SK-N-SH (cell line): ENCODE measurements at regions not wholly inside any gene's neighbourhood (a gene's known extent, or its start where the extent isn't known, plus 50 kb on each side); places are given as distances from the start of the nearest gene placed in this dataset.

Experiments used
- CTCF ChIA-PET: fragments of 300-600, 350-600 bp; formaldehyde crosslinking; extraction: SDS; loops from one replicate; lab custom pipeline; 2021; lab: Yijun Ruan, JAX
- POLR2A ChIA-PET: fragments of 350-600 bp; sonication (Branson Sonifier 250); formaldehyde crosslinking; extraction: SDS; loops from one replicate; lab custom pipeline; 2020; ENCODE audit warnings: antibody characterized with exemption, inconsistent platforms; lab: Yijun Ruan, JAX
- DNase-seq: peaks from one replicate; pipeline ENCODE4 v3.0.0; 2012
- H2AFZ ChIP-seq: fragments of 200-600 bp; sonication (generic); 2 replicates; pipeline ENCODE4 v1.8.1; 2016; ENCODE audit warnings: antibody characterized with exemption, mild to moderate bottlenecking, low read depth
- H3F3A ChIP-seq: fragments of 200-600 bp; sonication (generic); replicated peaks from 2 replicates; pipeline ENCODE3; 2016; ENCODE audit warnings: antibody characterized with exemption, mild to moderate bottlenecking; ENCODE audit not compliant: insufficient read depth
- H3K27ac ChIP-seq, 2 experiments: fragments of 200-500 bp in 1 of 2; fragments of 200-600 bp in 1 of 2; sonication (Bioruptor generic) in 1 of 2; sonication (generic), shearing (Covaris generic) in 1 of 2; 2 replicates each; pipeline versions ENCODE4 v1.5.1 to v1.6.1; 2014 to 2016; ENCODE audit warnings: low read depth in 2 of 2, inconsistent platforms in 1 of 2, low read length in 1 of 2, mild to moderate bottlenecking in 1 of 2, mixed read lengths in 1 of 2
- H3K27me3 ChIP-seq: fragments of 200-600 bp; sonication (generic), shearing (Covaris generic); 2 replicates; pipeline ENCODE4 v1.6.1; 2016; ENCODE audit warnings: mixed run types; ENCODE audit not compliant: insufficient read depth
- H3K36me3 ChIP-seq, 2 experiments: fragments of 200-500 bp in 1 of 2; fragments of 200-600 bp in 1 of 2; sonication (Bioruptor generic) in 1 of 2; sonication (generic) in 1 of 2; replicated peaks in 1 of 2; 2 replicates each; pipeline versions ENCODE3 to v1.5.1; 2014 to 2016; ENCODE audit warnings: low read length in 1 of 2, mild to moderate bottlenecking in 1 of 2; ENCODE audit not compliant: insufficient read depth in 2 of 2, control insufficient read depth in 1 of 2
- H3K4me1 ChIP-seq, 2 experiments: fragments of 200-500 bp in 1 of 2; fragments of 200-600 bp in 1 of 2; sonication (Bioruptor generic) in 1 of 2; sonication (generic), shearing (Covaris generic) in 1 of 2; 2 replicates each; pipeline versions ENCODE4 v1.5.1 to v1.6.1; 2014 to 2016; ENCODE audit warnings: low read depth in 1 of 2, low read length in 1 of 2, mixed run types in 1 of 2; ENCODE audit not compliant: insufficient read depth in 2 of 2, control insufficient read depth in 1 of 2
- H3K4me2 ChIP-seq: fragments of 200-600 bp; sonication (generic), shearing (Covaris generic); 2 replicates; pipeline ENCODE4 v1.6.1; 2017; ENCODE audit warnings: mixed run types
- H3K4me3 ChIP-seq, 2 experiments: fragments of 200-500 bp in 1 of 2; fragments of 200-600 bp in 1 of 2; sonication (Bioruptor generic) in 1 of 2; sonication (generic), shearing (Covaris generic) in 1 of 2; 2 replicates each; pipeline versions ENCODE4 v1.5.1 to v1.8.1; 2014 to 2016; ENCODE audit warnings: low read depth in 2 of 2, inconsistent platforms in 1 of 2, low read length in 1 of 2, mild to moderate bottlenecking in 1 of 2, mixed read lengths in 1 of 2, moderate library complexity in 1 of 2
- H3K79me2 ChIP-seq: fragments of 200-600 bp; sonication (generic); 2 replicates; pipeline ENCODE4 v1.8.1; 2017; ENCODE audit warnings: mild to moderate bottlenecking; ENCODE audit not compliant: insufficient read depth
- H3K9ac ChIP-seq: fragments of 200-600 bp; sonication (generic); 2 replicates; pipeline ENCODE4 v1.6.1; 2017; ENCODE audit warnings: mixed run types
- H3K9me2 ChIP-seq: fragments of 200-600 bp; sonication (generic); 2 replicates; pipeline ENCODE4 v1.6.1; 2017; ENCODE audit warnings: mixed run types
- H3K9me3 ChIP-seq: fragments of 200-600 bp; sonication (generic); 2 replicates; pipeline ENCODE4 v1.6.1; 2017; ENCODE audit warnings: mixed run types, mild to moderate bottlenecking, moderate library complexity
- H4K20me1 ChIP-seq: fragments of 200-600 bp; sonication (generic); 2 replicates; pipeline ENCODE4 v1.6.1; 2017; ENCODE audit warnings: mild to moderate bottlenecking, mixed run types; ENCODE audit not compliant: insufficient read depth
- ELF1 ChIP-seq: IDR thresholded peaks from 2 replicates; pipeline ENCODE4 v1.4.0; 2012
- EP300 ChIP-seq, 2 experiments: IDR thresholded peaks; 2 replicates each; pipeline versions ENCODE4 v1.4.0 to v1.6.1; 2012; ENCODE audit warnings: borderline replicate concordance in 1 of 2, low read depth in 1 of 2, low read length in 1 of 2
- FOSL2 ChIP-seq: IDR thresholded peaks from 2 replicates; pipeline ENCODE4 v1.4.0; 2012; ENCODE audit warnings: low read depth, mild to moderate bottlenecking, moderate library complexity, borderline replicate concordance
- FOXM1 ChIP-seq: IDR thresholded peaks from 2 replicates; pipeline ENCODE4 v1.4.0; 2012; ENCODE audit warnings: low read depth, mild to moderate bottlenecking
- GABPA ChIP-seq: IDR thresholded peaks from 2 replicates; pipeline ENCODE4 v1.4.0; 2012; ENCODE audit warnings: low read depth, mild to moderate bottlenecking
- MEF2A ChIP-seq: IDR thresholded peaks from 2 replicates; pipeline ENCODE4 v1.4.0; 2012; ENCODE audit warnings: low read depth, borderline replicate concordance
- MXI1 ChIP-seq: IDR thresholded peaks from 2 replicates; pipeline ENCODE4 v1.6.1; 2012; ENCODE audit warnings: mild to moderate bottlenecking, low read depth, low read length, improper control_type of control experiment
- RAD21 ChIP-seq: IDR thresholded peaks from 2 replicates; pipeline ENCODE4 v1.6.1; 2012; ENCODE audit warnings: mild to moderate bottlenecking, low read length
- SMC3 ChIP-seq: IDR thresholded peaks from 2 replicates; pipeline ENCODE4 v1.6.1; 2012; ENCODE audit warnings: low read depth, low read length, improper control_type of control experiment
- YY1 ChIP-seq: IDR thresholded peaks from 2 replicates; pipeline ENCODE4 v1.4.0; 2012; ENCODE audit warnings: low read depth, mild to moderate bottlenecking
- WGBS: methylation state at CpG from one replicate; pipeline ENCODE4 v1.1.6; 2017; ENCODE audit warnings: low lambda C conversion rate; 5-methylcytosine and 5-hydroxymethylcytosine counted together
- TF ChIP-seq, protein P1 (sequence below): fragments of 200-600 bp; sonication (generic); IDR thresholded peaks from 2 replicates; pipeline ENCODE4 v1.6.1; 2017; ENCODE audit warnings: antibody characterized with exemption, mild to moderate bottlenecking, moderate library complexity
- TF ChIP-seq, protein P2 (sequence below): fragments of 150-350 bp; IDR thresholded peaks from 2 replicates; pipeline ENCODE4 v1.6.1; 2017; ENCODE audit warnings: antibody characterized with exemption, low read length, low read depth, borderline replicate concordance
- TF ChIP-seq, protein P3 (sequence below): IDR thresholded peaks from 2 replicates; pipeline ENCODE4 v1.4.0; 2012; ENCODE audit warnings: low read depth, borderline replicate concordance
- TF ChIP-seq, protein P4 (sequence below): IDR thresholded peaks from 2 replicates; pipeline ENCODE4 v1.4.0; 2012; ENCODE audit warnings: low read depth, borderline replicate concordance

DNA sequence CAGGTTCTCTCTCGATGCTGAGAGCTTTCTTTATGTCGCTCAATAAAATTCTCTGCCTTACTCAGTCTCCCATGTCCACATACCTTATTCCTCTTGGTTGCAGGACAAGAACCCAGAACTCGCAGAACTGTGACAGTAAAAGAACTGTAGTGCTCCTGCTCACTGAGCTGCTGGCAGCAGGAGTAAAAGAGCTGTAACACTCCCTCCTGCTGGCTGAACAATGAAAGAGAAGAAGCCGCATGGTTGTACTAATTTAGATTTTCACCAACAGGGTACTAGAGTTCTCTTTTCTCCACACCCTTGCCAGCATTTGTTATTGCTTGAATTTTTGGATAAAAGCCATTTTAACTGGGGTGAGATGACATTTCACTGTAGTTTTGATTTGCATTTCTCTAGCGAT, 433.2 kb downstream of the GUCY1A2 start:
- no peaks in the 10 kb centered on the region for H3K27me3 ChIP-seq
- TF ChIP-seq SMC3 (peak; percentile 41; the same call in 1 of the 2 replicates), FOXM1 (no peak), RAD21 (peak; percentile 68)
- TF ChIP-seq, protein P1, sequence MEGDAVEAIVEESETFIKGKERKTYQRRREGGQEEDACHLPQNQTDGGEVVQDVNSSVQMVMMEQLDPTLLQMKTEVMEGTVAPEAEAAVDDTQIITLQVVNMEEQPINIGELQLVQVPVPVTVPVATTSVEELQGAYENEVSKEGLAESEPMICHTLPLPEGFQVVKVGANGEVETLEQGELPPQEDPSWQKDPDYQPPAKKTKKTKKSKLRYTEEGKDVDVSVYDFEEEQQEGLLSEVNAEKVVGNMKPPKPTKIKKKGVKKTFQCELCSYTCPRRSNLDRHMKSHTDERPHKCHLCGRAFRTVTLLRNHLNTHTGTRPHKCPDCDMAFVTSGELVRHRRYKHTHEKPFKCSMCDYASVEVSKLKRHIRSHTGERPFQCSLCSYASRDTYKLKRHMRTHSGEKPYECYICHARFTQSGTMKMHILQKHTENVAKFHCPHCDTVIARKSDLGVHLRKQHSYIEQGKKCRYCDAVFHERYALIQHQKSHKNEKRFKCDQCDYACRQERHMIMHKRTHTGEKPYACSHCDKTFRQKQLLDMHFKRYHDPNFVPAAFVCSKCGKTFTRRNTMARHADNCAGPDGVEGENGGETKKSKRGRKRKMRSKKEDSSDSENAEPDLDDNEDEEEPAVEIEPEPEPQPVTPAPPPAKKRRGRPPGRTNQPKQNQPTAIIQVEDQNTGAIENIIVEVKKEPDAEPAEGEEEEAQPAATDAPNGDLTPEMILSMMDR: peak; percentile 46
- POLR2A ChIA-PET: no interaction called here
- no peak overlapping the region for H3K27ac ChIP-seq
- no peaks in the 10 kb centered on the region for H3K79me2 ChIP-seq
- no peaks in the 10 kb centered on the region for H4K20me1 ChIP-seq
- H3K4me2 ChIP-seq: no peak overlapping the region
- H3K9me3 ChIP-seq: no peaks in the 10 kb centered on the region
- H3K36me3 ChIP-seq: no peaks in the 10 kb centered on the region
- H3K4me3 ChIP-seq: no peak overlapping the region
- no peak overlapping the region for H2AFZ ChIP-seq
- CTCF ChIA-PET: interaction anchor here (0.7 to 1.5 kb wide), 3 partner anchors 429 to 450 kb away, joined by 4 to 8 read pairs (median 4); no protein-coding TSS in a partner anchor
- no peaks in the 10 kb centered on the region for H3K9me2 ChIP-seq
- H3F3A ChIP-seq: no peaks in the 10 kb centered on the region
- peak; percentile 1 for DNase-seq
- no peaks in the 10 kb centered on the region for H3K4me1 ChIP-seq
- H3K9ac ChIP-seq: no peak overlapping the region
- 79% methylated on average over 5 of the region's 5 CpGs for WGBS

DNA sequence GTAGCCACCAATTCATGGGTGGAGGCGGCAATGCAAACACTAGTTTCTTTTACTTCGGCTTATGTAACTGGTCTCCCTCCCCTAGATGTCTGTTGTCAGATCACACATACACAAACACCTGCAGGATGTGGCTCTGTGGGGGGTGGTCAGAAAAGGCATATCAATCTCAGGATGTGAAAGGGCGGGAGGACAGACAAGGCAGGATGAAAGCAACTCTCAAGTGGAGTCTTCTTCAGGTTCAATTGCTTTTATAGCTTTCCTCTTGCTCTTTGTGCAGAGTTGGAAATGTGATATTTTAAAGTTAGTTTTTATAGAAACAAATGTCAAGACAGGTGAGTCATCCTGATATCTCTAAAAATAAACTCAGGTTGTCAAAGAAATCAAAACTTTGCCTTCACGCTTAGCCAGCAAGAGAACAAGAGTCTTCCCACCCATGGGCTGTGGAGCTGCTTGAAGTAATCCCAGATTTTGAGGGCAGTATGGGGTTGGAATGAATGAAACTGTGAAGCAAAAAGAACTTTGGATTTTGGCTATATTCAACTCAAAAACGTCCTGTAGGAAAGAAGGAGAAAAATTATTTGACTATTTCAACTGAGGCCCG, 423.4 kb downstream of the GUCY1A2 start:
- no peak for DNase-seq
- Histone ChIP-seq H4K20me1 (no peaks in the 10 kb centered on the region), H3K9ac (no peak overlapping the region), H2AFZ (no peak overlapping the region), H3K4me1 (no peaks in the 10 kb centered on the region), H3K79me2 (no peaks in the 10 kb centered on the region), H3K9me2 (no peaks in the 10 kb centered on the region), H3F3A (no peaks in the 10 kb centered on the region), H3K4me3 (no peak overlapping the region), H3K27me3 (no peaks in the 10 kb centered on the region), H3K36me3 (no peaks in the 10 kb centered on the region), H3K9me3 (no peaks in the 10 kb centered on the region), H3K27ac (no peak overlapping the region), H3K4me2 (no peak overlapping the region)
- 53% methylated on average over 6 of the region's 6 CpGs for WGBS
- TF ChIP-seq GABPA (no peak), FOSL2 (no peak), YY1 (no peak), MXI1 (no peak), EP300 (IDR thresholded peaks at IDR 0.05; ENCODE audit: borderline replicate concordance in 1 of 2, low read depth in 1 of 2, low read length in 1 of 2) (no peak), ELF1 (no peak), RAD21 (no peak), MEF2A (no peak)
- TF ChIP-seq, protein P2, sequence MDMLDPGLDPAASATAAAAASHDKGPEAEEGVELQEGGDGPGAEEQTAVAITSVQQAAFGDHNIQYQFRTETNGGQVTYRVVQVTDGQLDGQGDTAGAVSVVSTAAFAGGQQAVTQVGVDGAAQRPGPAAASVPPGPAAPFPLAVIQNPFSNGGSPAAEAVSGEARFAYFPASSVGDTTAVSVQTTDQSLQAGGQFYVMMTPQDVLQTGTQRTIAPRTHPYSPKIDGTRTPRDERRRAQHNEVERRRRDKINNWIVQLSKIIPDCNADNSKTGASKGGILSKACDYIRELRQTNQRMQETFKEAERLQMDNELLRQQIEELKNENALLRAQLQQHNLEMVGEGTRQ: no peak
- TF ChIP-seq, protein P3, sequence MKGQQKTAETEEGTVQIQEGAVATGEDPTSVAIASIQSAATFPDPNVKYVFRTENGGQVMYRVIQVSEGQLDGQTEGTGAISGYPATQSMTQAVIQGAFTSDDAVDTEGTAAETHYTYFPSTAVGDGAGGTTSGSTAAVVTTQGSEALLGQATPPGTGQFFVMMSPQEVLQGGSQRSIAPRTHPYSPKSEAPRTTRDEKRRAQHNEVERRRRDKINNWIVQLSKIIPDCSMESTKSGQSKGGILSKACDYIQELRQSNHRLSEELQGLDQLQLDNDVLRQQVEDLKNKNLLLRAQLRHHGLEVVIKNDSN: no peak
- TF ChIP-seq, protein P1: no peak
- TF ChIP-seq, protein P4, sequence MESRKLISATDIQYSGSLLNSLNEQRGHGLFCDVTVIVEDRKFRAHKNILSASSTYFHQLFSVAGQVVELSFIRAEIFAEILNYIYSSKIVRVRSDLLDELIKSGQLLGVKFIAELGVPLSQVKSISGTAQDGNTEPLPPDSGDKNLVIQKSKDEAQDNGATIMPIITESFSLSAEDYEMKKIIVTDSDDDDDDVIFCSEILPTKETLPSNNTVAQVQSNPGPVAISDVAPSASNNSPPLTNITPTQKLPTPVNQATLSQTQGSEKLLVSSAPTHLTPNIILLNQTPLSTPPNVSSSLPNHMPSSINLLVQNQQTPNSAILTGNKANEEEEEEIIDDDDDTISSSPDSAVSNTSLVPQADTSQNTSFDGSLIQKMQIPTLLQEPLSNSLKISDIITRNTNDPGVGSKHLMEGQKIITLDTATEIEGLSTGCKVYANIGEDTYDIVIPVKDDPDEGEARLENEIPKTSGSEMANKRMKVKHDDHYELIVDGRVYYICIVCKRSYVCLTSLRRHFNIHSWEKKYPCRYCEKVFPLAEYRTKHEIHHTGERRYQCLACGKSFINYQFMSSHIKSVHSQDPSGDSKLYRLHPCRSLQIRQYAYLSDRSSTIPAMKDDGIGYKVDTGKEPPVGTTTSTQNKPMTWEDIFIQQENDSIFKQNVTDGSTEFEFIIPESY: no peak
- ChIA-PET POLR2A (no interaction called here), CTCF (no interaction called here)
